Ishikawa (cell line): ENCODE measurements at regions not wholly inside any gene's neighbourhood (a gene's known extent, or its start where the extent isn't known, plus 50 kb on each side); places are given as distances from the start of the nearest gene placed in this dataset.

Experiments used
- CEBPB ChIP-seq: IDR thresholded peaks from 2 replicates; pipeline ENCODE4 v1.6.1; 2012
- CREB1 ChIP-seq: IDR thresholded peaks from 2 replicates; pipeline ENCODE4 v1.6.1; 2012; ENCODE audit warnings: low read depth
- EGR1 ChIP-seq: IDR thresholded peaks from 2 replicates; pipeline ENCODE4 v1.6.1; 2012
- EP300 ChIP-seq: IDR thresholded peaks from 2 replicates; pipeline ENCODE4 v1.6.1; 2012; ENCODE audit warnings: borderline replicate concordance
- FOXM1 ChIP-seq: IDR thresholded peaks from 2 replicates; pipeline ENCODE4 v1.6.1; 2012; ENCODE audit warnings: low read depth, borderline replicate concordance
- NFIC ChIP-seq: IDR thresholded peaks from 2 replicates; pipeline ENCODE4 v1.6.1; 2012
- RAD21 ChIP-seq: IDR thresholded peaks from 2 replicates; pipeline ENCODE4 v1.6.1; 2012; ENCODE audit warnings: low read depth
- TAF1 ChIP-seq: IDR thresholded peaks from 2 replicates; pipeline ENCODE4 v1.6.1; 2012; ENCODE audit warnings: low read depth, mild to moderate bottlenecking
- TCF12 ChIP-seq: IDR thresholded peaks from 2 replicates; pipeline ENCODE4 v1.6.1; 2012; ENCODE audit warnings: low read depth
- TEAD4 ChIP-seq: IDR thresholded peaks from 2 replicates; pipeline ENCODE4 v1.6.1; 2012
- YY1 ChIP-seq: IDR thresholded peaks from 2 replicates; pipeline ENCODE4 v1.6.1; 2012; ENCODE audit warnings: low read depth
- ZBTB7A ChIP-seq: IDR thresholded peaks from 2 replicates; pipeline ENCODE4 v1.6.1; 2012; ENCODE audit warnings: low read depth
- TF ChIP-seq, protein P1 (sequence below): IDR thresholded peaks from 2 replicates; pipeline ENCODE4 v1.6.1; 2012; ENCODE audit warnings: low read depth, mild to moderate bottlenecking
- TF ChIP-seq, protein P2 (sequence below): IDR thresholded peaks from 2 replicates; pipeline ENCODE4 v1.6.1; 2012
- TF ChIP-seq, protein P3 (sequence below): IDR thresholded peaks from 2 replicates; pipeline ENCODE4 v1.6.1; 2012

DNA sequence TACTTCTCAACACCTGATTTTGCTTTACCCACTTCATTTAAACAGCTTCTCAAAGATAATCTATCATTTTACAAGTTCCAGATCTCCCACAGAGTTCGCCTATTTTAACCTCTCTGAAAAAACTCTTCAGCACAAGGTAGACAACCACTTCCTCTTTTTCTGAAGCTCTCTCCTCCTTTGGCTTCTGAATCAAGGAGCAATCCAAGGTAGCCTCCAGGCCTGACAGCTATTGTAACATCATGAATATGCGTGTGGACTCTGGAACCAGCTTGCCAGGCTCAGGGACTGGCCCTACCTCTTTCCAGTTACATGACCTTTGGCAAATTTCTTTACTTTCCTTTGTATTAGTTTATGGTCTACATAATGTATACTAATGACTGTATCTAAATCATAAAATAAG, 405.9 kb upstream of the ZNF385D start:
- TF ChIP-seq NFIC = no peak

DNA sequence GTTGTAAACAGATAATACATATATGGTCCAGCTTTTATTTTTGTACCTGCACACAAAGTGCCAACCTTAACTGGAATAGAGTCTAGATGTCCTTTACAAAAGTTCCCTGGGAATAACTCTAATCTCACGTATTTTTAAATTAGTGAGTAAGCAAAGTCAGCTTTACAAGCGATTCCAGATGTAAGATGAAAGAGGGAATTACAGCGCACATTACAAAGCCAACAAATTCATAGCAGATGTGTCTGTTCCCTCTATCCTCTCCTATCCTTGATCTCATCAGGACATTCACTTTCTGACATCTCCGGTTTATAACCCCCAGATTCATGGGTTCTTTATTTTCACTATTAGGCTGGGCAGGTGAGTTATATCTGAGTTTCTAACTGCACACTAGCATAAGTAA, 406.8 kb upstream of the ZNF385D start:
- TF ChIP-seq, protein P1, sequence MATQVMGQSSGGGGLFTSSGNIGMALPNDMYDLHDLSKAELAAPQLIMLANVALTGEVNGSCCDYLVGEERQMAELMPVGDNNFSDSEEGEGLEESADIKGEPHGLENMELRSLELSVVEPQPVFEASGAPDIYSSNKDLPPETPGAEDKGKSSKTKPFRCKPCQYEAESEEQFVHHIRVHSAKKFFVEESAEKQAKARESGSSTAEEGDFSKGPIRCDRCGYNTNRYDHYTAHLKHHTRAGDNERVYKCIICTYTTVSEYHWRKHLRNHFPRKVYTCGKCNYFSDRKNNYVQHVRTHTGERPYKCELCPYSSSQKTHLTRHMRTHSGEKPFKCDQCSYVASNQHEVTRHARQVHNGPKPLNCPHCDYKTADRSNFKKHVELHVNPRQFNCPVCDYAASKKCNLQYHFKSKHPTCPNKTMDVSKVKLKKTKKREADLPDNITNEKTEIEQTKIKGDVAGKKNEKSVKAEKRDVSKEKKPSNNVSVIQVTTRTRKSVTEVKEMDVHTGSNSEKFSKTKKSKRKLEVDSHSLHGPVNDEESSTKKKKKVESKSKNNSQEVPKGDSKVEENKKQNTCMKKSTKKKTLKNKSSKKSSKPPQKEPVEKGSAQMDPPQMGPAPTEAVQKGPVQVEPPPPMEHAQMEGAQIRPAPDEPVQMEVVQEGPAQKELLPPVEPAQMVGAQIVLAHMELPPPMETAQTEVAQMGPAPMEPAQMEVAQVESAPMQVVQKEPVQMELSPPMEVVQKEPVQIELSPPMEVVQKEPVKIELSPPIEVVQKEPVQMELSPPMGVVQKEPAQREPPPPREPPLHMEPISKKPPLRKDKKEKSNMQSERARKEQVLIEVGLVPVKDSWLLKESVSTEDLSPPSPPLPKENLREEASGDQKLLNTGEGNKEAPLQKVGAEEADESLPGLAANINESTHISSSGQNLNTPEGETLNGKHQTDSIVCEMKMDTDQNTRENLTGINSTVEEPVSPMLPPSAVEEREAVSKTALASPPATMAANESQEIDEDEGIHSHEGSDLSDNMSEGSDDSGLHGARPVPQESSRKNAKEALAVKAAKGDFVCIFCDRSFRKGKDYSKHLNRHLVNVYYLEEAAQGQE = no peak
- TF ChIP-seq, protein P2, sequence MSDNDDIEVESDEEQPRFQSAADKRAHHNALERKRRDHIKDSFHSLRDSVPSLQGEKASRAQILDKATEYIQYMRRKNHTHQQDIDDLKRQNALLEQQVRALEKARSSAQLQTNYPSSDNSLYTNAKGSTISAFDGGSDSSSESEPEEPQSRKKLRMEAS = no peak
- no peak for TF ChIP-seq TEAD4
- TF ChIP-seq TCF12 = no peak

DNA sequence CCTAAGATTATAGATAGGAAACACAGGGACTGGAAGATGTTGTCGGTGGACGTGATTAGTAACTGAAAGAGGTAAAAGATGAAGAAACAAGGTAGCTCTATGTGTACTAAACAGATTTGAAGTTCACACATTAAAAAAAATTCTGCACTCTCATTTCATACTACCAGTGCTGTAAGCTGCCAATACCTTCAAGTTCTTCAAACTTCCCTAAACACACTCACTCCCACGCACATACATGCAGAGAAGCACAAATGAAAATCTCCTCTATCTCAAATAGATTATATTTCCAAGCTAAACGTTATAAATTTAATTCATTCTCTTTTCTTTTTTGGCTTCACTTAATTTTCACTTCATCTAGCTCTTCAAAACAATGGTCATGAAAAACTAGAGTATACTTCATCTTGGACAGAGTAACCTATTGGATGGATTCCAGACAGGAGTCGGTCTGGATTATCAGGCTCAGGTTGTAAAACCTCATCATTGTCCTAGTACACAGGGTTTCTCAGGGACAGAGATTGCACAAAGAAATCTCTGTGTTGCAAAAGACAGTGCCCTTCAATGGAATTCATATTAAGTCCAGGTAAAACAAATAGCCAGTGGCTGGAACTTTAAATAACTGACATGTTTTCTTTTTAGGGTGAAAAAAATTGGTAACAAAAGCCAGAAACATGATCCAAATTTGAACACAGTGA, 408.1 kb upstream of the ZNF385D start:
- TF ChIP-seq, protein P2 = no peak
- TF ChIP-seq TAF1 (no peak), ZBTB7A (no peak), TCF12 (no peak), TEAD4 (no peak)
- TF ChIP-seq, protein P1 = no peak

DNA sequence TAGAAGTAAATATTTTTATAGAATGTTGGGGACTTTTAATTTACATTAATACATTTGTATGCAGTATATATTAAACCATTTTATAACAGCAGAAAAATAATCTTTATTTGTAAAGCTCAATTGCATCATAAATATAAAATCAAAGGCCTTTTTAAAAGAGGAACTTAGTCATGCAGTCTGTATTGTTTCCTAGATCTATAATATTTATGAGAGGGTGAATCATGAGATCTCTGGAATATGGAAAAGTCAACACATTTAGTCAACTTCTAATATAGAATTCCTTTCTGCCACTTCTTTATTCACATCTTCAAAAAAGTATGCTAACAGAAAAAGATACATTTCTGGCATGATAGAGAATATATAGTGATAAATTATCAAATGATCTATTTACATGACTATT, 410.3 kb upstream of the ZNF385D start:
- TF ChIP-seq, protein P2 = no peak
- TF ChIP-seq FOXM1 (no peak), ZBTB7A (no peak), CREB1 (no peak), EGR1 (no peak), YY1 (no peak), NFIC (no peak), TAF1 (no peak), CEBPB (no peak), EP300 (no peak), RAD21 (no peak), TEAD4 (no peak), TCF12 (no peak)
- TF ChIP-seq, protein P1 = no peak
- TF ChIP-seq, protein P3, sequence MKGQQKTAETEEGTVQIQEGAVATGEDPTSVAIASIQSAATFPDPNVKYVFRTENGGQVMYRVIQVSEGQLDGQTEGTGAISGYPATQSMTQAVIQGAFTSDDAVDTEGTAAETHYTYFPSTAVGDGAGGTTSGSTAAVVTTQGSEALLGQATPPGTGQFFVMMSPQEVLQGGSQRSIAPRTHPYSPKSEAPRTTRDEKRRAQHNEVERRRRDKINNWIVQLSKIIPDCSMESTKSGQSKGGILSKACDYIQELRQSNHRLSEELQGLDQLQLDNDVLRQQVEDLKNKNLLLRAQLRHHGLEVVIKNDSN = no peak

DNA sequence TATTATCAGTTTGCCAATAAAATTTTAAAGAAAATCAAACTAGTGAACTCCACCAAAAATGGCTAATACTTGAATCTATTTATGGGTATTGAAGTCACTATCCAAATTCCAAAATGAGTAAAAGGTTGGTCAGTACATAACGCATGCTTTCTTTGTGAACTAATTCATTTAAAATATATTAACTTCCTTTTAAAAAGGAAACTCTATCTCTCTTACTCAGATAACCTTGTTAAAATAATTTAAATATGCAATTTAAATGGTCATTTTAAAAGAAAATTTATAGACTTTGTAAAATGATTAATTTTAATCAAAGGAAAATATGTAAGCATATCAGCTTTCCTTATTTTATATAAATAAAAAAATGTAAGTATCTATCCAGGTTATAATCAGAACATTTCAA, 419.4 kb upstream of the ZNF385D start:
- TF ChIP-seq CEBPB (no peak), EGR1 (no peak), NFIC (no peak)
- TF ChIP-seq, protein P1 = no peak
